Stimulated activated CD4-positive, alpha-beta T cell treated with anti-CD3 and anti-CD28 coated beads, Interleukin-4, amount 100 ng/mL, for 48 hours (primary cell): ENCODE measurements at regions not wholly inside any gene's neighbourhood (a gene's known extent, or its start where the extent isn't known, plus 50 kb on each side); places are given as distances from the start of the nearest gene placed in this dataset.

Source experiments
- DNase-seq, 2 donors: peaks; one replicate each; pipeline ENCODE4 v3.0.0-alpha.2; 2020; ENCODE audit warnings: low read depth in 2 of 2

DNA sequence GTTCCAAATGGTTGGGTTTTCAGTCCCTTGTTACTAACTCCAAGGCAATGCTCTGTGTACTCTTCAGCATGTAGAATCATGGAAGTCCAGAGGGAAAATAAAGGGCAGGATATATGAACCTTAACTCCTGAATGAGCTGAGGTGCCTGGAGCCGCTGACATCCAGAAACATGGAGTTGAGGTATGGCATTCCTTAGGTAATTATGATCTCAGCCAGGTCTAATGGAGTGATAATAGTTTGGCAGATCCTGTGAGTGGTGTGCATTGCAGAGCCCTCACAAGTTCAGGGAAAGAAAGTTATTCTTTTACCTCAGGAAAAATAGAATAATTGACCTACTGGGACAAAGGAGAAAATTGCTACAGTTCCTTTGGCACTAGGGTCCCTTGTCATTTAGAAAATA, 369.1 kb downstream of the ZNF608 start:
- no peak for DNase-seq

DNA sequence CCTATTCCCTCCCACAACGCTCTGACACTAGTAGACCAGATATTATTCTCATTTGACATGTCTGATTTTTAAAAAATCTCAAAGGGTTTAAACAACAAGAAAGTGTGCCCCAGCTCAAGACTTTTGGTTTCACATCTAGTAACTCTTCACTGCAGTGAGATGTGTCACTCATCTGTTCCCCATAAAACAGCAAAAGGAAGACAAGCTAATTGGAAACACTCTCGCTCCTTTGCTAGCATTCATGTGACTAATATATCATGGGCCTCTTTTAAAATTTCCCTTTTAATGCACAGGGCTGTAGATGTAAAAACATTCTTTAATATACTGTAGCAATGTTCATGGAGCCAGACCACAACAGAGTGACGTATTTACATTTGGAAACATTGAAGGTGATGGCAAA, 372.6 kb downstream of the ZNF608 start:
- DNase-seq = no peak

DNA sequence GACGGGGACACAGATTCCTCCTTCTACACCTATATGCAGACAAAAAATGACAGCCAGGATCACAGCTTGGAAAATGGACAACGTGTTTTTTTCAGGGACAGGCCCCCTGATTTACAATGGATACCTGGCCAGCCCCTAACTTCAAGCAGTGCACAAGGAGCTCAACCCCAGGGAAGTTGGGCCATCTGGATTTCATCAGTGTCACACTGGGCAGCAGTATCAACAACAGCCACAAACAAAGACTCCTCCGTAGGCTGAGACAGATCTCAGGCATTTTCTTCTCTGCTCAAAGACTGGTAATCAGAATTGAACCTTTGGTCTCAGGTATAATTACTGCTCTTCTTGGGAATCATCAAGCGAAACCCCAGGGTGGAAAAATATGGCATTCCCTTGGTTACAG, 374.0 kb downstream of the ZNF608 start:
- no peak for DNase-seq

GRCh38 chr5:124371111-124371706, 375.2 kb downstream of the ZNF608 start:
- DNase-seq = no peak

DNA sequence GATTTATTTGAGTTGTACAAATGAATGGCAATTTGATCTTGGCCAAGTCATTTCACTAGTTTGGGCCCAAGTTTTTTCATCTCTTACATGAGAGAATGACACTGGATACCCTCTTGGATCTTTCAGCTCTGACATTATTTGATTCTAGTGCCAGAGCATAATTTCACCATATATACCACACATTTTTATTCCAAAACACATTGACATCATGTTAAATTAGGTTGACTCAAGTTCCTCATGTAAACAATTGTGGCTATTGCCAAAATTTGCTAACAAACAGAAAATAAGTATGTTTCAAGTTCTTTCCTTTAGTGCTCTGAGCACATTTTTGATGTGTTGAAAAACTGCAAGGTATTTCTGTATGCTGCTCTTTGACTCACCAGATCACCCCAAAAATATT, 375.8 kb downstream of the ZNF608 start:
- no peak for DNase-seq

GRCh38 chr5:124365361-124365801, 381.1 kb downstream of the ZNF608 start:
- DNase-seq = no peak

- DNase-seq = no peak
Measured at GRCh38 chr5:124355928-124356327, 390.5 kb downstream of the ZNF608 start.

- no peak for DNase-seq
Measured at GRCh38 chr5:124353016-124353415, 393.4 kb downstream of the ZNF608 start.

- DNase-seq = no peak
Measured at GRCh38 chr5:124352312-124352711, 394.1 kb downstream of the ZNF608 start.

DNA sequence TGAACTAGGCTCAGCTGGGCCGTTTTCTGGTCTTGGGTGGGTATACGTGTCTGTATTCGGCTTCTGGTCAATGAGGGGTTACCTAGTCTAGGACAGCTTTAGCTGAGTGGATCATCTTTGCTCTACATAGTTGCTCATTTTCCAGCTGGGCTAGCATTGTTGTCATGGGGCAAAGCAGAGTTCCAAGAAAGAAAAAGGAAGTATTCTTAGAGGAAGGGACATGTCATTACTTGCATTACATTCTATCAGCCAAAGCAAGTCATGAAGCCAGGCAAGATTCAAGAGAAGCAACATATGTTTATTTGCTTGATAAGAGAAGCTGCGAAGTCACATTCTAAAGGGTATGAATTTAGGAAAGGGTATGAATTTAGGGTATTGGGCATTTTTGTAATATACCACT, 396.5 kb downstream of the ZNF608 start:
- DNase-seq = no peak

GRCh38 chr5:124343451-124343867, 403.0 kb downstream of the ZNF608 start:
- DNase-seq = no peak

DNA sequence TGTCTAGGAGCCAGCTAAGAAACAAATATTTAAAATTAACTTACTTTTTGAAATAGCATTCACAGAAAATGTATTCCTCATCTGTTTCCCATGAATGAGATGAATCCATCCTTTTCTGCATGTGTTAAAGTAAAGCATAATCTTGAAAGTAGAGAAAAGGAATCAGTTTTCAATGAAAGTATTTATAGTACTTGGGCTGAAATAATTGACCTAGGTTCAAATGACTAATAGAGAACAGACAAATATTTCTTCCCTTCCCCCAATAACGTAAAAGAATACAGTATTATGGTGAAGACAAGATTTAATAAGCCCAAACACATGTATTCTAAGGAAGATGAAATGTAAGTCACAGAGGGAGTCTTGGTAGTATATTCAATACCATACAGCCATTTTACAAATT, 403.5 kb downstream of the ZNF608 start:
- DNase-seq = no peak

DNA sequence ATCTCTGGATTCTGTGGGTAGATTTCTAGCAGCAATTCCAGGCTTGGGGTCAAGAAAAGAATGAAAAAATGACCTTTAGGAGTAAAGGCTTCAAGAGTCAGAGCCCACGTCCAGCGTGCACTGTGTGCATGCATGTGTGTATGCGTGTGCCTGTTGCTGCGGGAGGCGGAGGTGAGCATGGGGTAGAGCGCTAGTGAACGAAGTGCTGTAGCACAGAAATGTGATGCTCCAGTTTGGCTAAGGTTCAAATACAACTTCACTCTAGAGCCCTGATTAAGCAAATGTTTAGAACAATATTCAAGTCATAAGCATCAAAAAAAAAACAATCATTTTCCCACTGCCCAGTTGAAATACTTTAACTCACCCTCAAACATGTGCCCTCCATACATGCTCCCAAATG, 403.9 kb downstream of the ZNF608 start:
- no peak for DNase-seq

GRCh38 chr5:124342027-124342471, 404.4 kb downstream of the ZNF608 start:
- DNase-seq = no peak

GRCh38 chr5:124341066-124341858, 405.2 kb downstream of the ZNF608 start:
- no peak for DNase-seq

DNA sequence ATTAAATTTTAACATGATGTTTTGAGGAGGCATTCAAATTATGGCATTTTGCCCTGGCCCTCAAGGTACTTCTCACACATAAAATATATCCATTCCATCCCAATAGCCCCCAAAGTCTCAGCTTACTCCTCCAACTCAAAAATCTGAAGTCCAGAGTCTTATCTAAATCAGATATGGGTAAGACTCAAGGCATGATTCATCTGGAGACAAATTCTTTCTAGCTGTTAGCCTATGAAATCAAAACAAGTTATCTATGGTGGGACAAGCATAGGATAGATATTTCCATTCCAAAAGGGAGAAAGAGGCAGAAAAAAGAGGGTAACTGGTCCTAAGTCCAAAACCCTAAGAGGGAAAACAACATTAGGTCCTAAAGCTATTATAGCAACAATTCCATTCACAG, 408.4 kb downstream of the ZNF608 start:
- no peak for DNase-seq

GRCh38 chr5:124333298-124333979, 413.0 kb downstream of the ZNF608 start:
- DNase-seq = no peak

DNA sequence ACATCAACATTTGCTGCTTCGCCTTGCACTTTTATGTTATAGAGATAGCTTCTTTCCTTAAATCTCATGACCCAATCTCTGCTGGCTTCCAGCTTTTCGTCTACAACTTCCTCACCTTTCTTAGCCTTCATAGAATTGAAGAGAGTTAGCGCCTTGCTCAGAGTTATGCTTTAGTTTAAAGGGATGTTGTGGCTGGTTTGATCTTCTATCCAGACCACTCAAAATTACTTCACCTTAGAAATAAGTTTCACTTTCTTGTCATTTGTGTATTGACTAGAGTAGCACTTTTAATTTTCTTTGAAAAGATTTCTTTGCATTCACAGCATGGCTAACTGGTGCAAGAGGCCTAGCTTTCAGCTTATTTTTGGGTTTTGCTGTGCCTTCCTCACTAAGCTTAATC, 414.2 kb downstream of the ZNF608 start:
- no peak for DNase-seq

DNA sequence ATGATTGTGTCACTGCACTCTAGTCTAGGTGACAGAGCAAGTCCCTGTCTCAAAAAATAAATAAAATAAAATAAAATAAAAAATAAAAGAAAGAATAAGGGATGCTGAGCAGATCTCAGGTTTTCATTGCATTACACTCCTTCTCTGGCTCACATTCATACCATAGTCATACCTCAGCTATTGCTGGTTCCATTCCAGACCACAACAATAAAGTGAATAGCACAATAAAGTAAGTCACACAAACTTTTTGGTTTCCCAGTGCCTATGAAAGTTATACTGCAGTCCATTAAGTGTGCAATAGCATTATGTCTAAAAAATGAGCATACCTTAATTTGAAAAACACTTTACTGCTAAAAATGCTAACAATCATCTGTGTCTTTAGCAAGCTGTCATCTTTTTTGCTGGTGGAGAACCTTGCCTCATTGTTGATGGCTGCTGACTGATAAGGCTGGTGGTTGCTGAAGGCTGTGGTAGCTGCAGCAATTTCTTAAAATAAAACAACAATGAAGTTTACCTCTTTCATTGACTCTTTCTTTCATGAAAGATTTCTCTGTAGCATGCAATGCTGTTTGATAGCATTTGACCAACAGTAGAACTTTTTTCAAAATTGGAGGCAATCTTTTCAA, 415.7 kb downstream of the ZNF608 start:
- no peak for DNase-seq

DNA sequence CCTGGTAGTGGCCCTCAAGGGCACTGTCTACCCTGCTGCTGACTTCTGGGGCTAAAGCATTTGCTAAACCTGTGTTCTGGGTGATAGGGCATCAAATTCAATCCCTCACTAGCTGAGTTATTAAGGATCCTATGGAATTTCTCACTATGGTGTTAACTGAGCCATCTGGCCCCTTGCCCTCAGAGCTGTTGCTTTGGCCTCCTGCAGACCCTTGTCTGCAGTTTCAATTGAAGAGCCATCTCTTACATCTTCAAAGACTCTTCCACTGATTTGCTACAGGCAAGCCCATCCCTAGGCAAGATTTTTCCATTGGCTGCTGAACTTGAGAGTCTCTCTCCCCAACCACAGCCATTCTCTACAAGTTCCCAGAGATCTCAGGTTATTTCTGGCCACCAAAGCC, 418.2 kb downstream of the ZNF608 start:
- no peak for DNase-seq

DNA sequence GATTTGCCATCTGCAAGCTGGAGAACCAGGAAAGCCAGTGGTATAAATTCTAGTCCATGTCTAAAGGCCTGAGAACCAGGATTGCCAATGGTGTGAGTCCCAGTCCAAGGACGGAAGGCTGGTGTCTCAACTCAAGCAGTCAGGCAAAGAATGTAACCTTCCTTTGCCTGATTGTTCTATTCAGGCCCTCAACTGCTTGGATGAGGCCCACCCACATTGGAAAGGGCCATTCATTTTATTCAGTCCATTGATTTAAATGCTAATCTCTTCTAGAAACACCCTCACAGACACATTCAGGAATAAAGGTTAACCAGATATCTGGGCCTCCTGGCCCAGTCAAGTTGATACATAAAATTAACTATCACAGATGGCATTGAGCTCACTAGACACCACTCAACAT, 427.8 kb downstream of the ZNF608 start:
- DNase-seq = no peak

DNA sequence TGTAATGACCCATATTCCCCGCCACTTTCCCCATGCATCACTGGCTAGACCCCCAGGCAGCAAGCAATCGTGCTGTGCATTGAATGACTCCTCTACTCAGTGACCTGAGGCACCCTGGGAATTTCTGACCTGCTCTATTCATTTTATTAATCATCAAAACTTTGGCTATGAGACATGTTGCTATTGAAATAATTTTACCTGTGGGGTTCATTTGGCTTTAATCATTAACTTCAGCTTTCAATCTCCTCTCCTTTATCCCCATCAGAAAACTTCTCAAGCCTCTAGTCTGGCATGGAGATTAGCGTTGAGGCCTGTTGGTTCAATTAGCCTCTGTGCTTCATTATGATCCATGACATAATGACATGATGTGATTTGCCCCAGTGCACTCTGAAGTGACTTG, 429.0 kb downstream of the ZNF608 start:
- DNase-seq = no peak
